Smooth muscle cell (in vitro differentiated cells): ENCODE measurements at regions not wholly inside any gene's neighbourhood (a gene's known extent, or its start where the extent isn't known, plus 50 kb on each side); places are given as distances from the start of the nearest gene placed in this dataset.

ENCODE experiments used
- DNase-seq: peaks from one replicate; lab custom pipeline; 2025; ENCODE audit not compliant: unreplicated experiment; lab: John Stamatoyannopoulos, UW
- H2AFZ ChIP-seq: fragments of 200-600 bp; sonication (generic); 2 replicates; pipeline ENCODE4 v1.6.0; 2016; ENCODE audit warnings: antibody characterized with exemption, low read depth, mild to moderate bottlenecking
- H3F3A ChIP-seq: fragments of 200-600 bp; sonication (generic); 2 replicates; pipeline ENCODE4 v1.6.0; 2017; ENCODE audit warnings: antibody characterized with exemption, low read depth
- H3K27ac ChIP-seq: fragments of 200-600 bp; sonication (generic); 2 replicates; pipeline ENCODE4 v1.5.1; 2016; ENCODE audit warnings: low read depth, mild to moderate bottlenecking
- H3K27me3 ChIP-seq: fragments of 200-600 bp; sonication (generic); 2 replicates; pipeline ENCODE4 v1.6.1; 2016; ENCODE audit warnings: low read depth, mild to moderate bottlenecking
- H3K36me3 ChIP-seq: fragments of 200-600 bp; sonication (generic); 2 replicates; pipeline ENCODE4 v1.5.1; 2016; ENCODE audit warnings: low read depth
- H3K4me1 ChIP-seq: fragments of 200-600 bp; sonication (generic); 2 replicates; pipeline ENCODE4 v1.5.1; 2016; ENCODE audit warnings: low read depth
- H3K4me2 ChIP-seq: fragments of 200-600 bp; sonication (generic); 2 replicates; pipeline ENCODE4 v1.6.0; 2016; ENCODE audit warnings: mild to moderate bottlenecking
- H3K4me3 ChIP-seq: fragments of 200-600 bp; sonication (generic); 2 replicates; pipeline ENCODE4 v1.5.1; 2016; ENCODE audit warnings: mild to moderate bottlenecking
- H3K79me2 ChIP-seq: fragments of 200-600 bp; sonication (generic); 2 replicates; pipeline ENCODE4 v1.6.0; 2016; ENCODE audit warnings: low read depth, mild to moderate bottlenecking
- H3K9ac ChIP-seq: fragments of 200-600 bp; sonication (generic); 2 replicates; pipeline ENCODE4 v1.6.0; 2016; ENCODE audit warnings: low read depth
- H3K9me3 ChIP-seq: fragments of 200-600 bp; sonication (generic); replicated peaks from 2 replicates; pipeline ENCODE4 v1.5.1; 2016; ENCODE audit warnings: low read depth
- H4K20me1 ChIP-seq: fragments of 200-600 bp; sonication (generic); 2 replicates; pipeline ENCODE4 v1.6.0; 2016; ENCODE audit warnings: low read depth
- CTCF ChIP-seq: fragments of 200-600 bp; sonication (generic); IDR thresholded peaks from 2 replicates; pipeline ENCODE4 v1.5.1; 2017; ENCODE audit warnings: borderline replicate concordance, mild to moderate bottlenecking, antibody characterized with exemption; ENCODE audit not compliant: insufficient read depth, poor library complexity, severe bottlenecking
- WGBS: methylation state at CpG from one replicate; pipeline ENCODE4 v1.1.7; 2016; ENCODE audit warnings: low lambda C conversion rate; 5-methylcytosine and 5-hydroxymethylcytosine counted together

GRCh38 chr10:124288928-124289850, 129.5 kb downstream of the OAT start:
- no peak for DNase-seq
- no peaks in the 10 kb centered on the region for H3K79me2 ChIP-seq
- H3K9me3 ChIP-seq = no peaks in the 10 kb centered on the region
- no peak overlapping the region for H3K27ac ChIP-seq
- no peaks in the 10 kb centered on the region for H3K36me3 ChIP-seq
- no peak for TF ChIP-seq CTCF
- no peak overlapping the region for H3K9ac ChIP-seq
- no peak overlapping the region for H2AFZ ChIP-seq
- no peak overlapping the region for H3K4me2 ChIP-seq
- 95% methylated on average over 21 of the region's 21 CpGs for WGBS
- no peaks in the 10 kb centered on the region for H3K4me1 ChIP-seq
- H4K20me1 ChIP-seq = no peaks in the 10 kb centered on the region
- no peaks in the 10 kb centered on the region for H3K27me3 ChIP-seq
- no peak overlapping the region for H3K4me3 ChIP-seq
- H3F3A ChIP-seq = no peaks in the 10 kb centered on the region

- no peak overlapping the region for H3K4me3 ChIP-seq
- no peak overlapping the region for H3K27ac ChIP-seq
- H3F3A ChIP-seq = no peaks in the 10 kb centered on the region
- no peaks in the 10 kb centered on the region for H3K4me1 ChIP-seq
- no peak for DNase-seq
- H2AFZ ChIP-seq = no peak overlapping the region
- no peak overlapping the region for H3K9ac ChIP-seq
- H3K4me2 ChIP-seq = no peak overlapping the region
- no peak for TF ChIP-seq CTCF
- 96% methylated on average over 8 of the region's 8 CpGs for WGBS
- H3K27me3 ChIP-seq = no peaks in the 10 kb centered on the region
- H3K36me3 ChIP-seq = no peaks in the 10 kb centered on the region
- H3K79me2 ChIP-seq = no peaks in the 10 kb centered on the region
- no peaks in the 10 kb centered on the region for H4K20me1 ChIP-seq
- no peaks in the 10 kb centered on the region for H3K9me3 ChIP-seq
Measured at GRCh38 chr10:124288486-124288885, 130.2 kb downstream of the OAT start.

GRCh38 chr10:124287791-124288190, 130.9 kb downstream of the OAT start:
- no peak overlapping the region for H3K27ac ChIP-seq
- no peaks in the 10 kb centered on the region for H3K27me3 ChIP-seq
- 93% methylated on average over 9 of the region's 9 CpGs for WGBS
- no peak overlapping the region for H2AFZ ChIP-seq
- DNase-seq = no peak
- no peak overlapping the region for H3K9ac ChIP-seq
- H3K4me2 ChIP-seq = no peak overlapping the region
- H3F3A ChIP-seq = no peaks in the 10 kb centered on the region
- H3K4me3 ChIP-seq = no peak overlapping the region
- H4K20me1 ChIP-seq = no peaks in the 10 kb centered on the region
- no peaks in the 10 kb centered on the region for H3K36me3 ChIP-seq
- no peaks in the 10 kb centered on the region for H3K9me3 ChIP-seq
- H3K79me2 ChIP-seq = no peaks in the 10 kb centered on the region
- no peaks in the 10 kb centered on the region for H3K4me1 ChIP-seq
- no peak for TF ChIP-seq CTCF

- H3K4me2 ChIP-seq = no peak overlapping the region
- WGBS = 95% methylated on average over 10 of the region's 10 CpGs
- H3F3A ChIP-seq = no peaks in the 10 kb centered on the region
- no peak overlapping the region for H2AFZ ChIP-seq
- no peaks in the 10 kb centered on the region for H3K36me3 ChIP-seq
- DNase-seq = no peak
- no peak overlapping the region for H3K9ac ChIP-seq
- H3K4me1 ChIP-seq = no peaks in the 10 kb centered on the region
- no peaks in the 10 kb centered on the region for H3K9me3 ChIP-seq
- no peaks in the 10 kb centered on the region for H3K79me2 ChIP-seq
- no peak for TF ChIP-seq CTCF
- H4K20me1 ChIP-seq = no peaks in the 10 kb centered on the region
- H3K27ac ChIP-seq = no peak overlapping the region
- H3K27me3 ChIP-seq = no peaks in the 10 kb centered on the region
- H3K4me3 ChIP-seq = no peak overlapping the region
Measured at GRCh38 chr10:124287071-124287685, 131.5 kb downstream of the OAT start.
